Smooth muscle cell (in vitro differentiated cells): ENCODE measurements at regions not wholly inside any gene's neighbourhood (a gene's known extent, or its start where the extent isn't known, plus 50 kb on each side); places are given as distances from the start of the nearest gene placed in this dataset.

Source experiments
- DNase-seq: peaks from one replicate; lab custom pipeline; 2025; ENCODE audit not compliant: unreplicated experiment; lab: John Stamatoyannopoulos, UW
- H2AFZ ChIP-seq: fragments of 200-600 bp; sonication (generic); 2 replicates; pipeline ENCODE4 v1.6.0; 2016; ENCODE audit warnings: antibody characterized with exemption, low read depth, mild to moderate bottlenecking
- H3F3A ChIP-seq: fragments of 200-600 bp; sonication (generic); 2 replicates; pipeline ENCODE4 v1.6.0; 2017; ENCODE audit warnings: antibody characterized with exemption, low read depth
- H3K27ac ChIP-seq: fragments of 200-600 bp; sonication (generic); 2 replicates; pipeline ENCODE4 v1.5.1; 2016; ENCODE audit warnings: low read depth, mild to moderate bottlenecking
- H3K27me3 ChIP-seq: fragments of 200-600 bp; sonication (generic); 2 replicates; pipeline ENCODE4 v1.6.1; 2016; ENCODE audit warnings: low read depth, mild to moderate bottlenecking
- H3K36me3 ChIP-seq: fragments of 200-600 bp; sonication (generic); 2 replicates; pipeline ENCODE4 v1.5.1; 2016; ENCODE audit warnings: low read depth
- H3K4me1 ChIP-seq: fragments of 200-600 bp; sonication (generic); 2 replicates; pipeline ENCODE4 v1.5.1; 2016; ENCODE audit warnings: low read depth
- H3K4me2 ChIP-seq: fragments of 200-600 bp; sonication (generic); 2 replicates; pipeline ENCODE4 v1.6.0; 2016; ENCODE audit warnings: mild to moderate bottlenecking
- H3K4me3 ChIP-seq: fragments of 200-600 bp; sonication (generic); 2 replicates; pipeline ENCODE4 v1.5.1; 2016; ENCODE audit warnings: mild to moderate bottlenecking
- H3K79me2 ChIP-seq: fragments of 200-600 bp; sonication (generic); 2 replicates; pipeline ENCODE4 v1.6.0; 2016; ENCODE audit warnings: low read depth, mild to moderate bottlenecking
- H3K9ac ChIP-seq: fragments of 200-600 bp; sonication (generic); 2 replicates; pipeline ENCODE4 v1.6.0; 2016; ENCODE audit warnings: low read depth
- H3K9me3 ChIP-seq: fragments of 200-600 bp; sonication (generic); replicated peaks from 2 replicates; pipeline ENCODE4 v1.5.1; 2016; ENCODE audit warnings: low read depth
- H4K20me1 ChIP-seq: fragments of 200-600 bp; sonication (generic); 2 replicates; pipeline ENCODE4 v1.6.0; 2016; ENCODE audit warnings: low read depth
- WGBS: methylation state at CpG from one replicate; pipeline ENCODE4 v1.1.7; 2016; ENCODE audit warnings: low lambda C conversion rate; 5-methylcytosine and 5-hydroxymethylcytosine counted together
- TF ChIP-seq, protein P1 (sequence below): fragments of 200-600 bp; sonication (generic); IDR thresholded peaks from 2 replicates; pipeline ENCODE4 v1.5.1; 2017; ENCODE audit warnings: borderline replicate concordance, mild to moderate bottlenecking, antibody characterized with exemption; ENCODE audit not compliant: insufficient read depth, poor library complexity, severe bottlenecking

DNA sequence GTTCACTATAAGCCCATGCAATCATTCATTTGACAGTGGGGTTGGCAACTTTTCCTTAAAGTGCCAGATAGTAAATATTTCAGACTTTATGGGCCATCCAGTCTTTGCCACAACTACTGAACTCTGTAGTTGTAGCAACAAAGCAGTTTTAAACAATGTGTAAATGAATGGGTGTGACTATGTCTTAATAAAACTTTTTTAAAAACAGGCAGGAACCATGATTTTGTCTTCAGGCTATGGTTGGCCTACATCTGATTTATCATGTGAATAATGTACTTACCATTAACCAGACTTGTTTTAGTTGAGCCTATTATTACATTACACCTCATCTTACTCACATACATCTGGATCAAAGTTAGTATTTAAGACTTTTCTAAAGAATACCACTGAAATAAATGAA is 361.6 kb downstream of the GABRG2 start:
- no peak overlapping the region for H2AFZ ChIP-seq
- no peak for DNase-seq

DNA sequence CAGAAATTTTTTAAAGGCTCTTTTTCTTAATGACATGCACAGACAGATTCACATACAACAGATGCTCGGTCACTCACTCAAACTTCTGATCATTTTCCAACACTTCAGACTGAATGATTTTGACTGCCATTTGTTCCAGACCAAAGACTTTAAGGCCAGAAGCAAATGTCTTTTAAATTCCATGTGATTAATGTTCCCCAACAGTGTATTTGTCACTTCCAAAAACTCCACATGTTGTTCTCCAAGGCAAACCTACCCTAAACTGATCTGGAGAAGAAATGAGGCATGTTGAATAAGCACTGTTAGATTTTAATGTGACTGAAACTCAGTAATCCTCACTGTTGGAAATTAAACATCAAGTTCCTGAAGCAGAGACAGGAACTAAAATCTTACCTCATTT is 366.7 kb downstream of the GABRG2 start:
- Histone ChIP-seq H3K4me2 (no peak overlapping the region), H4K20me1 (no peaks in the 10 kb centered on the region), H3K79me2 (no peaks in the 10 kb centered on the region), H3K4me3 (no peak overlapping the region), H3K36me3 (no peaks in the 10 kb centered on the region), H2AFZ (no peak overlapping the region), H3K27me3 (no peaks in the 10 kb centered on the region), H3K9me3 (no peaks in the 10 kb centered on the region), H3K27ac (no peak overlapping the region), H3K9ac (no peak overlapping the region), H3F3A (no peaks in the 10 kb centered on the region), H3K4me1 (no peaks in the 10 kb centered on the region)
- WGBS, result 88% methylated on average over 1 of the region's 1 CpG
- TF ChIP-seq, protein P1, sequence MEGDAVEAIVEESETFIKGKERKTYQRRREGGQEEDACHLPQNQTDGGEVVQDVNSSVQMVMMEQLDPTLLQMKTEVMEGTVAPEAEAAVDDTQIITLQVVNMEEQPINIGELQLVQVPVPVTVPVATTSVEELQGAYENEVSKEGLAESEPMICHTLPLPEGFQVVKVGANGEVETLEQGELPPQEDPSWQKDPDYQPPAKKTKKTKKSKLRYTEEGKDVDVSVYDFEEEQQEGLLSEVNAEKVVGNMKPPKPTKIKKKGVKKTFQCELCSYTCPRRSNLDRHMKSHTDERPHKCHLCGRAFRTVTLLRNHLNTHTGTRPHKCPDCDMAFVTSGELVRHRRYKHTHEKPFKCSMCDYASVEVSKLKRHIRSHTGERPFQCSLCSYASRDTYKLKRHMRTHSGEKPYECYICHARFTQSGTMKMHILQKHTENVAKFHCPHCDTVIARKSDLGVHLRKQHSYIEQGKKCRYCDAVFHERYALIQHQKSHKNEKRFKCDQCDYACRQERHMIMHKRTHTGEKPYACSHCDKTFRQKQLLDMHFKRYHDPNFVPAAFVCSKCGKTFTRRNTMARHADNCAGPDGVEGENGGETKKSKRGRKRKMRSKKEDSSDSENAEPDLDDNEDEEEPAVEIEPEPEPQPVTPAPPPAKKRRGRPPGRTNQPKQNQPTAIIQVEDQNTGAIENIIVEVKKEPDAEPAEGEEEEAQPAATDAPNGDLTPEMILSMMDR, result no peak
- no peak for DNase-seq

More for the DNA sequence above, 361.6 kb downstream of the GABRG2 start:
- Histone ChIP-seq H3K4me2 (no peak overlapping the region), H3K27me3 (no peaks in the 10 kb centered on the region), H3F3A (no peaks in the 10 kb centered on the region), H4K20me1 (no peaks in the 10 kb centered on the region), H3K4me3 (no peak overlapping the region), H3K36me3 (no peaks in the 10 kb centered on the region), H3K79me2 (no peaks in the 10 kb centered on the region), H3K27ac (no peak overlapping the region), H3K9me3 (no peaks in the 10 kb centered on the region), H3K4me1 (no peaks in the 10 kb centered on the region), H3K9ac (no peak overlapping the region)
- TF ChIP-seq, protein P1, result no peak

DNA sequence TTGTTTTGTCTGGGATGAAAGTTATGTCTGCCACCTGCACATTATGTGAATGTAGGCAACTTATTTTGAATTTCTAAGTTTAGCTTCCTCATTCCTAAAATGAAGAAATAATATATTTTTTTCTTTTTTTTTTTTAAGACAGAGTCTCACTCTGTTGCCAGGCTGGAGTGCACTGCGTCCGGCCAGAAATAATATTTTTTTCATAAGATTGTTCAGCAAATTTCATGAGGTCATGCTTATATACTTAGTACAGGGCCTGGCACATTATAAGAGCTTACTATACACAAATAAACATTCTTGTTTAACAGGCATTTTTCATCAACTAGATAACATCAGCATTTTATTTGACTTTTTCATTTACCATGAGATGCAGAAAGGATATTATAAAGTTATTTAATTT is 368.5 kb downstream of the GABRG2 start:
- TF ChIP-seq, protein P1, result no peak
- Histone ChIP-seq H3K9me3 (no peaks in the 10 kb centered on the region), H3F3A (no peaks in the 10 kb centered on the region), H2AFZ (no peak overlapping the region), H4K20me1 (no peaks in the 10 kb centered on the region), H3K27ac (no peak overlapping the region), H3K9ac (no peak overlapping the region), H3K27me3 (no peaks in the 10 kb centered on the region), H3K79me2 (no peaks in the 10 kb centered on the region), H3K36me3 (no peaks in the 10 kb centered on the region), H3K4me1 (no peaks in the 10 kb centered on the region), H3K4me3 (no peak overlapping the region), H3K4me2 (no peak overlapping the region)
- DNase-seq, result no peak
- WGBS, result 98% methylated on average over 2 of the region's 2 CpGs

DNA sequence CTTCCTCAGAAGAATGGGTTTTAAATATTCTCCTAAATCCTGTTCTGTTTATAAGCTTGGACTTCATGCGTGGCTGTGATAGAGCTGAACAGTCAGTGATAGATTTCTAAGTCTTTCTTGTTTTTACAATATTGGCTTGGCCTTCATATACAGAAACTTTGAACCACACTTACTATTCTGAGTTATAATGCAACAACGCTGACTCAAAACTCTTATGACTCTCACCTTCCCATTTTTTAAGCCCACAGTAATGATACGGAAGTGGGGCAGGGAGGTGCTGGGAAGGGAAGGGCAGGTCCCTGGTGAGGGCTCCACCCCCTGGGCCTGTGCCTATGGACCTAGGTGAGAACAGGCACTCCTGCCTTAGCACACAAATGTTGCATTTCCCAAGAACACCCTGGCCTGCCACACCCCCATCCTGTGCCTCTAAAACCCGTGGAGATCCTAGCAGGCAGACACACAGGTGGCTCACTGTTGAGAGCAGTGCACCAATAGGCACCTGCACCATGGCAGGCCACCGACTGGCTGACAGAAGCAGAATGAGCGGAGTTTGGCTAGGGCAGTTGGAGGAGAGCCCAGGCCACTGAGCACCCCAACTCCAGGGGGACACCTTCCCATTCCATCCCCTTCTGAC is 376.7 kb downstream of the GABRG2 start:
- Histone ChIP-seq H3K27ac (no peak overlapping the region), H3F3A (no peaks in the 10 kb centered on the region), H3K4me2 (no peak overlapping the region), H4K20me1 (no peaks in the 10 kb centered on the region), H3K4me3 (no peak overlapping the region), H3K36me3 (no peaks in the 10 kb centered on the region), H3K4me1 (no peaks in the 10 kb centered on the region), H3K9me3 (no peaks in the 10 kb centered on the region), H3K79me2 (no peaks in the 10 kb centered on the region), H3K9ac (no peak overlapping the region), H2AFZ (no peak overlapping the region), H3K27me3 (no peaks in the 10 kb centered on the region)
- DNase-seq, result no peak
- 89% methylated on average over 6 of the region's 6 CpGs for WGBS
- TF ChIP-seq, protein P1, result no peak
